A549 (cell line): ENCODE measurements at regions not wholly inside any gene's neighbourhood (a gene's known extent, or its start where the extent isn't known, plus 50 kb on each side); places are given as distances from the start of the nearest gene placed in this dataset.

ENCODE experiments used
- ATAC-seq, 2 experiments: fragments of 200-7000 bp in 1 of 2; fragments of >200 bp in 1 of 2; cut with Nextera tagmentation in 1 of 2; cut with Tn5 transposase in 1 of 2; 3 replicates each; pipeline versions ENCODE4 v1.8.0 to v1.9.1; 2018 to 2020; ENCODE audit warnings: mild to moderate bottlenecking in 1 of 2, moderate library complexity in 1 of 2
- CTCF ChIA-PET: fragments of 300-600 bp; sonication (Branson Sonifier 250); formaldehyde crosslinking; extraction: SDS; loops from one replicate; lab custom pipeline; 2021; ENCODE audit warnings: antibody characterized with exemption, inconsistent platforms; lab: Yijun Ruan, JAX
- POLR2A ChIA-PET: fragments of 350-600 bp; formaldehyde crosslinking; extraction: SDS; loops from one replicate; lab custom pipeline; 2021; ENCODE audit warnings: antibody characterized with exemption, inconsistent platforms; lab: Yijun Ruan, JAX
- DNase-seq, 2 experiments: peaks; one replicate each; pipeline versions ENCODE4 v3.0.0 to v3.0.0-alpha.2; 2011 to 2016; ENCODE audit warnings: low read depth in 1 of 2, low spot score in 1 of 2
- FAIRE-seq: peaks from 2 replicates; lab custom pipeline; 2011; peaks lifted over from hg19 to GRCh38; lab: Jason Lieb, UNC
- H3K27ac ChIP-seq, 2 experiments: fragments of >200 bp; sonication (Bioruptor Twin); formaldehyde crosslinking; 3 replicates each; pipeline ENCODE4 v1.5.1; 2016 to 2017
- H3K4me1 ChIP-seq: fragments of >200 bp; sonication (Bioruptor Twin); formaldehyde crosslinking; 3 replicates; pipeline ENCODE4 v1.6.1; 2016
- H3K4me2 ChIP-seq: fragments of >200 bp; sonication (Bioruptor Twin); formaldehyde crosslinking; 3 replicates; pipeline ENCODE4 v1.6.1; 2016
- H3K4me3 ChIP-seq: fragments of >200 bp; sonication (Bioruptor Twin); formaldehyde crosslinking; 3 replicates; pipeline ENCODE4 v1.5.1; 2016
- H3K9me3 ChIP-seq: fragments of >200 bp; sonication (Bioruptor Twin); formaldehyde crosslinking; 3 replicates; pipeline ENCODE4 v1.6.1; 2016
- BHLHE40 ChIP-seq: IDR thresholded peaks from 2 replicates; pipeline ENCODE4 v1.6.1; 2012; ENCODE audit warnings: low read depth, low read length, inconsistent platforms
- CBX8 ChIP-seq: fragments of 200-600 bp; sonication (generic); IDR thresholded peaks from 2 replicates; pipeline ENCODE4 v1.6.1; 2016
- CEBPB ChIP-seq, 2 experiments: fragments of >200 bp in 1 of 2; sonication (Bioruptor Twin) in 1 of 2; formaldehyde crosslinking in 1 of 2; IDR thresholded peaks; 2 replicates each; pipeline ENCODE4 v1.6.1; 2012 to 2016
- CHD2 ChIP-seq: fragments of 150-350 bp; IDR thresholded peaks from 2 replicates; pipeline ENCODE4 v1.6.1; 2014; ENCODE audit warnings: low read length; ENCODE audit not compliant: partially characterized antibody
- EP300 ChIP-seq, 2 experiments: fragments of >200 bp; sonication (Bioruptor Twin); formaldehyde crosslinking; IDR thresholded peaks; 2 replicates in 1 of 2; 3 replicates in 1 of 2; pipeline ENCODE4 v1.6.1; 2016 to 2017
- FOSB ChIP-seq: fragments of 250-450 bp; sonication (Bioruptor Pico); IDR thresholded peaks from 2 replicates; pipeline ENCODE4 v1.5.0; 2020; ENCODE audit warnings: mild to moderate bottlenecking, moderate library complexity
- FOSL2 ChIP-seq, 2 experiments: fragments of 450-650 bp in 1 of 2; fragments of >200 bp in 1 of 2; sonication (Bioruptor Twin) in 1 of 2; formaldehyde crosslinking; IDR thresholded peaks; 2 replicates each; pipeline versions ENCODE4 v1.5.0 to v1.6.1; 2016 to 2020; ENCODE audit warnings: mild to moderate bottlenecking in 1 of 2, moderate library complexity in 1 of 2
- GATA3 ChIP-seq: IDR thresholded peaks from 2 replicates; pipeline ENCODE4 v1.6.1; 2012; ENCODE audit warnings: borderline replicate concordance
- HDAC2 ChIP-seq: fragments of 200-600 bp; sonication (generic); IDR thresholded peaks from 2 replicates; pipeline ENCODE4 v1.6.1; 2016
- HOXB13 ChIP-seq: fragments of 250-450 bp; sonication (Bioruptor Pico); IDR thresholded peaks from 2 replicates; pipeline ENCODE4 v1.5.0; 2020; ENCODE audit warnings: low read depth, mild to moderate bottlenecking, moderate library complexity
- JUN ChIP-seq, 2 experiments: fragments of >200 bp; sonication (Bioruptor Twin); formaldehyde crosslinking; IDR thresholded peaks; 2 replicates in 1 of 2; 3 replicates in 1 of 2; pipeline ENCODE4 v1.6.1; 2016 to 2017
- KDM1A ChIP-seq: fragments of 200-600 bp; sonication (generic); IDR thresholded peaks from 2 replicates; pipeline ENCODE4 v1.6.1; 2016; ENCODE audit warnings: low read depth, mild to moderate bottlenecking
- MAFK ChIP-seq: fragments of 450-650 bp; IDR thresholded peaks from 2 replicates; pipeline ENCODE4 v1.6.1; 2014; ENCODE audit not compliant: partially characterized antibody
- NFE2L2 ChIP-seq: fragments of 150-350 bp; conservative IDR thresholded peaks from 2 replicates; pipeline ENCODE4 v1.6.1; 2014; ENCODE audit warnings: low read length
- POLR2A ChIP-seq: IDR thresholded peaks from 2 replicates; pipeline ENCODE4 v1.6.1; 2012; ENCODE audit warnings: mild to moderate bottlenecking, low read length
- RCOR1 ChIP-seq: fragments of 150-350 bp; IDR thresholded peaks from 2 replicates; pipeline ENCODE4 v1.6.1; 2014; ENCODE audit warnings: antibody characterized with exemption, low read length, low read depth
- RFX5 ChIP-seq: fragments of 450-650 bp; IDR thresholded peaks from 2 replicates; pipeline ENCODE4 v1.7.1; 2014; ENCODE audit warnings: antibody characterized with exemption, mild to moderate bottlenecking, moderate library complexity
- SMC3 ChIP-seq: fragments of >200 bp; sonication (Bioruptor Twin); formaldehyde crosslinking; IDR thresholded peaks from 3 replicates; pipeline ENCODE4 v1.6.1; 2018; ENCODE audit warnings: inconsistent platforms
- TP53 ChIP-seq: fragments of 250-450 bp; sonication (Bioruptor Pico); IDR thresholded peaks from 2 replicates; pipeline ENCODE4 v1.5.0; 2021; ENCODE audit warnings: mild to moderate bottlenecking, moderate library complexity
- WGBS: methylation state at CpG from one replicate; pipeline ENCODE4 v1.1.6; 2017; ENCODE audit errors: missing lambda C conversion rate; 5-methylcytosine and 5-hydroxymethylcytosine counted together
- TF ChIP-seq, protein P1 (sequence below): fragments of 250-450 bp; sonication (Bioruptor Pico); IDR thresholded peaks from 2 replicates; pipeline ENCODE4 v1.5.0; 2020; ENCODE audit warnings: low read depth, mild to moderate bottlenecking, moderate library complexity
- TF ChIP-seq, protein P2 (sequence below): IDR thresholded peaks from 2 replicates; pipeline ENCODE4 v1.6.1; 2012
- TF ChIP-seq, protein P3 (sequence below): fragments of 250-450 bp; sonication (Bioruptor Pico); IDR thresholded peaks from 2 replicates; pipeline ENCODE4 v1.5.0; 2021; ENCODE audit warnings: mild to moderate bottlenecking, moderate library complexity, borderline replicate concordance
- TF ChIP-seq, protein P4 (sequence below): IDR thresholded peaks from 2 replicates; pipeline ENCODE4 v1.6.1; 2012; ENCODE audit warnings: low read depth, borderline replicate concordance

DNA sequence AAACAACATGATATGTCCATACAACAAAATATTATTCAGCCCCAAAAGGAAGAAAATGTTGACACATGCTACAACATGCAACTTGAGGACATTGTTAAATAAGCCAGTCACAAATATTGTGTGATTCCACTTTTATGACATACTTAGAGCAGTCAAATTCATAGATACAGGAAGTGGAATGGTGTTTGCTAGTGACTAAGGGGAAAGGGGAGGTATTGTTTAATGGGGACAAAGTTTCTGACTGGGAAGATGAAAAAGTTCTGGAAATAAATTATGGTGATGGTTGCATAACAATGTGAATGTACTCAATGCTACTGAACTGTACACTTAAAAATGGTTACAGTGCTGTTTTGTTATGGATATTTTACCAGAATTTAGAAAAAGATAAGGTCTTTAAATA lies 77.7 kb downstream of the RHOU start:
- ChIA-PET CTCF (interaction anchor here (0.7 kb wide), 1 partner anchor 79 kb away, joined by 3 read pairs; no protein-coding TSS in a partner anchor), POLR2A (interaction anchor here (0.6 kb wide), 1 partner anchor 614 kb away, joined by 3 read pairs; no protein-coding TSS in a partner anchor)
- Histone ChIP-seq H3K27ac (no peak overlapping the region), H3K9me3 (no peaks in the 10 kb centered on the region), H3K4me1 (peaks cover 11% of the 10 kb centered on the region), H3K4me3 (no peak overlapping the region), H3K4me2 (no peak overlapping the region)
- ATAC-seq (no peak), FAIRE-seq (no peak), DNase-seq (no peak)
- TF ChIP-seq FOSB (CRISPR knock-in tag) (no peak), CEBPB (IDR thresholded peaks at IDR 0.05) (no peak), KDM1A (no peak), RFX5 (no peak), HDAC2 (no peak), CBX8 (no peak)
- TF ChIP-seq, protein P1, sequence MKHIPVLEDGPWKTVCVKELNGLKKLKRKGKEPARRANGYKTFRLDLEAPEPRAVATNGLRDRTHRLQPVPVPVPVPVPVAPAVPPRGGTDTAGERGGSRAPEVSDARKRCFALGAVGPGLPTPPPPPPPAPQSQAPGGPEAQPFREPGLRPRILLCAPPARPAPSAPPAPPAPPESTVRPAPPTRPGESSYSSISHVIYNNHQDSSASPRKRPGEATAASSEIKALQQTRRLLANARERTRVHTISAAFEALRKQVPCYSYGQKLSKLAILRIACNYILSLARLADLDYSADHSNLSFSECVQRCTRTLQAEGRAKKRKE (CRISPR knock-in tag) = no peak
- TF ChIP-seq, protein P2, sequence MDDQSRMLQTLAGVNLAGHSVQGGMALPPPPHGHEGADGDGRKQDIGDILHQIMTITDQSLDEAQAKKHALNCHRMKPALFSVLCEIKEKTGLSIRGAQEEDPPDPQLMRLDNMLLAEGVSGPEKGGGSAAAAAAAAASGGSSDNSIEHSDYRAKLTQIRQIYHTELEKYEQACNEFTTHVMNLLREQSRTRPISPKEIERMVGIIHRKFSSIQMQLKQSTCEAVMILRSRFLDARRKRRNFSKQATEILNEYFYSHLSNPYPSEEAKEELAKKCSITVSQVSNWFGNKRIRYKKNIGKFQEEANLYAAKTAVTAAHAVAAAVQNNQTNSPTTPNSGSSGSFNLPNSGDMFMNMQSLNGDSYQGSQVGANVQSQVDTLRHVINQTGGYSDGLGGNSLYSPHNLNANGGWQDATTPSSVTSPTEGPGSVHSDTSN = no peak

DNA sequence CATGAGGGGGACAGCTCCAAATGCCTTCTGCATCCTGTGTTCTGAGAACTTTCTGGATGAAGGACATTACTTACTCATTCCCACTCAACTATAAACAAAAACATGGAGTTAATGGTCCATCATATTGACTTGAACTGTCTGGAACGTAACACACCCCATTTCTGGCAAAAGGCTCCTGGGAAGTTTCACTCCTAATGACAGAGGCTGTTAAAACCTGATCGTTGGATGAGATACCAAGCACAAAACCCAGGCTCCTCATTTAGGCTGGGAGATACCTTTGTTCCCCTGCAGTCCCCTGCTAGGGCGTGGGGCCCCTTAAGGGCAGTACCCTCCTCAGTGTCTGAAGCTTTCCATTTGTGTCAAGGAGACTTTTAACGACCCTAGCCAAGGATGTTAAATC lies 78.9 kb downstream of the RHOU start:
- ATAC-seq = no peak
- TF ChIP-seq GATA3 = no peak
- TF ChIP-seq, protein P3, sequence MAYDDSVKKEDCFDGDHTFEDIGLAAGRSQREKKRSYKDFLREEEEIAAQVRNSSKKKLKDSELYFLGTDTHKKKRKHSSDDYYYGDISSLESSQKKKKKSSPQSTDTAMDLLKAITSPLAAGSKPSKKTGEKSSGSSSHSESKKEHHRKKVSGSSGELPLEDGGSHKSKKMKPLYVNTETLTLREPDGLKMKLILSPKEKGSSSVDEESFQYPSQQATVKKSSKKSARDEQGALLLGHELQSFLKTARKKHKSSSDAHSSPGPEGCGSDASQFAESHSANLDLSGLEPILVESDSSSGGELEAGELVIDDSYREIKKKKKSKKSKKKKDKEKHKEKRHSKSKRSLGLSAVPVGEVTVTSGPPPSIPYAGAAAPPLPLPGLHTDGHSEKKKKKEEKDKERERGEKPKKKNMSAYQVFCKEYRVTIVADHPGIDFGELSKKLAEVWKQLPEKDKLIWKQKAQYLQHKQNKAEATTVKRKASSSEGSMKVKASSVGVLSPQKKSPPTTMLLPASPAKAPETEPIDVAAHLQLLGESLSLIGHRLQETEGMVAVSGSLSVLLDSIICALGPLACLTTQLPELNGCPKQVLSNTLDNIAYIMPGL (CRISPR knock-in tag) = no peak
- no peak for TF ChIP-seq FOSL2 (IDR thresholded peaks at IDR 0.05)
- no peak for TF ChIP-seq FOSL2 (CRISPR knock-in tag; IDR thresholded peaks at IDR 0.05)
- no peak for TF ChIP-seq NFE2L2
- no peak for TF ChIP-seq EP300 (IDR thresholded peaks at IDR 0.05)
- TF ChIP-seq, protein P4, sequence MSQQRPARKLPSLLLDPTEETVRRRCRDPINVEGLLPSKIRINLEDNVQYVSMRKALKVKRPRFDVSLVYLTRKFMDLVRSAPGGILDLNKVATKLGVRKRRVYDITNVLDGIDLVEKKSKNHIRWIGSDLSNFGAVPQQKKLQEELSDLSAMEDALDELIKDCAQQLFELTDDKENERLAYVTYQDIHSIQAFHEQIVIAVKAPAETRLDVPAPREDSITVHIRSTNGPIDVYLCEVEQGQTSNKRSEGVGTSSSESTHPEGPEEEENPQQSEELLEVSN = no peak
- TF ChIP-seq POLR2A = no peak
- no peak for TF ChIP-seq HOXB13 (CRISPR knock-in tag)
- no peak for TF ChIP-seq JUN (IDR thresholded peaks at IDR 0.05)
- TF ChIP-seq SMC3 = no peak
- no peak for TF ChIP-seq MAFK
- no peak for TF ChIP-seq RCOR1
- TF ChIP-seq CHD2 = no peak
- TF ChIP-seq BHLHE40 = no peak
- H3K9me3 ChIP-seq = no peaks in the 10 kb centered on the region
- ChIA-PET CTCF (interaction anchor here (1.0 kb wide), 1 partner anchor 414 kb away, joined by 3 read pairs; no protein-coding TSS in a partner anchor), POLR2A (no interaction called here)
- H3K4me1 ChIP-seq = peaks cover 11% of the 10 kb centered on the region
- H3K27ac ChIP-seq = no peak overlapping the region
- no peak overlapping the region for H3K4me3 ChIP-seq
- H3K4me2 ChIP-seq = no peak overlapping the region
- WGBS = 57% methylated on average over 4 of the region's 4 CpGs
- no peak for DNase-seq
- no peak for FAIRE-seq

DNA sequence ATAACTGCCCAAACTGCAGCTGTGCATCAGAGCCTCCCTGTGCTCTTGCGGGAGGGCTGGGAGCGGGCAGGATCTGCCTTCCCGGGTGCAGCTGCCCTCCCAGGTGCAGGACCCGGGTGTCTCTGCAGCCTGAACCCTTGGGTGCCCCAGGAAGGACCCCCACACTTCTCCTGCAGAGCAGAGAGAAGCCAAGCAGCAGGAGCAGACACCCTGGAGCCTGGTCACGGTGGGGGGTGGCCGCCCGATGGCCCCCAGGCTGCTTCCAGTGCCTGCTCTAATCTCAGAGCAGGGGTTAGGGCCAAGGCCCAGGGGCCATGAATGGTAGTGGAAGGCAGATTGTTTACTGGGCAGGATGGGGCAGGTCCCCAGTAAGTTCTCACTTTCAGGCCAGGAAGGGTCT lies 83.0 kb downstream of the RHOU start:
- Histone ChIP-seq H3K4me2 (no peak overlapping the region), H3K4me1 (no peaks in the 10 kb centered on the region), H3K9me3 (no peaks in the 10 kb centered on the region), H3K4me3 (no peak overlapping the region), H3K27ac (no peak overlapping the region)
- CTCF ChIA-PET = no interaction called here
- TF ChIP-seq TP53 = no peak
- WGBS = no CpG with 5 or more reads among the region's 7 CpGs
- ATAC-seq (no peak), FAIRE-seq (no peak), DNase-seq (no peak)
- POLR2A ChIA-PET = no interaction called here
